HEK293T (cell line): ENCODE measurements at regions not wholly inside any gene's neighbourhood (a gene's known extent, or its start where the extent isn't known, plus 50 kb on each side); places are given as distances from the start of the nearest gene placed in this dataset.

ENCODE experiments used
- CTCF ChIA-PET: fragments of 350-600 bp; formaldehyde crosslinking; extraction: SDS; loops from one replicate; lab custom pipeline; 2021; ENCODE audit warnings: antibody characterized with exemption, inconsistent platforms; lab: Yijun Ruan, JAX
- POLR2A ChIA-PET: fragments of 350-600 bp; formaldehyde crosslinking; extraction: SDS; loops from one replicate; lab custom pipeline; 2020; ENCODE audit warnings: antibody characterized with exemption, inconsistent platforms; lab: Yijun Ruan, JAX
- DNase-seq: peaks from one replicate; pipeline ENCODE4 v3.0.0; 2012; ENCODE audit warnings: mixed read lengths; ENCODE audit errors: extremely low spot score
- ARNT ChIP-seq: fragments of 450-650 bp; IDR thresholded peaks from 2 replicates; pipeline ENCODE4 v1.6.1; 2017; ENCODE audit warnings: mild to moderate bottlenecking
- BHLHE40 ChIP-seq: fragments of 450-650 bp; IDR thresholded peaks from 2 replicates; pipeline ENCODE4 v1.6.1; 2016; ENCODE audit warnings: mild to moderate bottlenecking, moderate library complexity, borderline replicate concordance
- CTBP1 ChIP-seq: fragments of 450-650 bp; IDR thresholded peaks from 2 replicates; pipeline ENCODE4 v1.6.1; 2016; ENCODE audit warnings: borderline replicate concordance
- ELF4 ChIP-seq: fragments of 450-650 bp; IDR thresholded peaks from 2 replicates; pipeline ENCODE4 v1.6.1; 2017; ENCODE audit warnings: antibody characterized with exemption
- FOXA1 ChIP-seq: fragments of 450-650 bp; IDR thresholded peaks from 2 replicates; pipeline ENCODE4 v1.6.1; 2016; ENCODE audit warnings: mild to moderate bottlenecking
- FOXK2 ChIP-seq: fragments of 450-650 bp; IDR thresholded peaks from 2 replicates; pipeline ENCODE4 v1.6.1; 2016; ENCODE audit warnings: mild to moderate bottlenecking
- FOXM1 ChIP-seq: fragments of 450-650 bp; IDR thresholded peaks from 2 replicates; pipeline ENCODE4 v1.6.1; 2017; ENCODE audit warnings: mild to moderate bottlenecking, borderline replicate concordance
- HDGF ChIP-seq: fragments of 450-650 bp; IDR thresholded peaks from 2 replicates; pipeline ENCODE4 v1.6.1; 2017; ENCODE audit warnings: antibody characterized with exemption, borderline replicate concordance
- L3MBTL2 ChIP-seq: fragments of 450-650 bp; conservative IDR thresholded peaks from 2 replicates; pipeline ENCODE4 v1.6.1; 2016; ENCODE audit warnings: mild to moderate bottlenecking
- LEF1 ChIP-seq: fragments of 450-650 bp; IDR thresholded peaks from 2 replicates; pipeline ENCODE4 v1.6.1; 2017; ENCODE audit warnings: mild to moderate bottlenecking, borderline replicate concordance
- NFRKB ChIP-seq: fragments of 450-650 bp; IDR thresholded peaks from 2 replicates; pipeline ENCODE4 v1.6.1; 2016; ENCODE audit warnings: mild to moderate bottlenecking, moderate library complexity
- SP1 ChIP-seq: fragments of 450-650 bp; IDR thresholded peaks from 2 replicates; pipeline ENCODE4 v1.6.1; 2017
- SUZ12 ChIP-seq: fragments of 450-650 bp; IDR thresholded peaks from 2 replicates; pipeline ENCODE4 v1.6.1; 2016; ENCODE audit warnings: mild to moderate bottlenecking
- TARDBP ChIP-seq: fragments of 450-650 bp; IDR thresholded peaks from 2 replicates; pipeline ENCODE4 v1.6.1; 2016
- ZNF384 ChIP-seq: fragments of 450-650 bp; IDR thresholded peaks from 2 replicates; pipeline ENCODE4 v1.6.1; 2016
- TF ChIP-seq, protein P1 (sequence below): fragments of 450-650 bp; IDR thresholded peaks from 2 replicates; pipeline ENCODE4 v1.6.1; 2016

DNA sequence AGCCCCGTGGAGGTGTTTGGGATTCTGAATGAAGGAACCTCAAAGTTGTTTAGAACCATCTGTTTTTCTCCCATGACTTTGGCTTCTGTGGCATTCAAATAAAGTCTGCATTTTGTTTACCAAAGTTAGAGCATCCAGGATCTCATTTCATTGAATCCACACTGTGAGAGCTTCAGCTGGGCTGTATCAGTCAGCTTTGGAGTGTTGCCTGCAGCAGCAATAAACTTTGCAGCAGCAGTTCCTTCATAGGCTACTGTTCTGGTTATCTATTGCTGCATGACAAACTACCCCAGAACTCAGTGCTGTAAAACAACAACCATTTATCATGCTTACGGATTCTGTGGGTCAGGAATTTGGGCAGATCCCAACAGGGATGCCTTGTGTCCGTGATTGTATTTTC, 1575.2 kb upstream of the LRRTM3 start:
- POLR2A ChIA-PET = no interaction called here
- no peak for TF ChIP-seq SP1
- no peak for TF ChIP-seq ELF4
- TF ChIP-seq L3MBTL2 = no peak
- TF ChIP-seq ZNF384 = no peak
- no peak for TF ChIP-seq LEF1
- DNase-seq = no peak
- CTCF ChIA-PET = no interaction called here

DNA sequence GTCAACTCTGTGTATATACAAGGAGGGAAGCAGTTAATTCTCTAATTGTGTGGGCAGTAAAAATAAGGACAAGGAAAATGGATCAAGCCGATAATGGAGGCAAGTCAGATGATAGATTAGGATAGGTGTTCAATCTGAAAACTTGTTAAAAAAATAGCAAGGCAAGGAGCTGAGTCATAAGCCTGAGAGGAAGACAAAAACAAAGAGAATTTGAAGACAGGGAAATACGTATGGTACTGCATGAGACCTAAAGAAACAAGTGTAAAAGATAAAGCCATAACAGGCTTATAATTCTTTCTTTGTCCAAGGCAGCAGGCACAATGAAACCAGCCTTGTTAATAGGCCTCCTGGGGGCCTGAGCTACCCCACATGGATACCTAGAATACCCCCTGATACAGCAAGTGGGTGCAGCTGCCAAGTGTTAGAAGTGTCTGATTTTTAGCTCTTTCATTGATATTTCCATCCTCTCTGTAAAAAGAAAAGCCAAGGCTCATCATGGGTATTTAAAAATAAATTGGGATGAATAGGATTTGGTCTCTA, 1570.6 kb upstream of the LRRTM3 start:
- no peak for TF ChIP-seq CTBP1
- TF ChIP-seq FOXA1 = no peak
- no peak for TF ChIP-seq L3MBTL2
- TF ChIP-seq BHLHE40 = no peak
- ChIA-PET POLR2A (no interaction called here), CTCF (no interaction called here)
- DNase-seq = no peak

DNA sequence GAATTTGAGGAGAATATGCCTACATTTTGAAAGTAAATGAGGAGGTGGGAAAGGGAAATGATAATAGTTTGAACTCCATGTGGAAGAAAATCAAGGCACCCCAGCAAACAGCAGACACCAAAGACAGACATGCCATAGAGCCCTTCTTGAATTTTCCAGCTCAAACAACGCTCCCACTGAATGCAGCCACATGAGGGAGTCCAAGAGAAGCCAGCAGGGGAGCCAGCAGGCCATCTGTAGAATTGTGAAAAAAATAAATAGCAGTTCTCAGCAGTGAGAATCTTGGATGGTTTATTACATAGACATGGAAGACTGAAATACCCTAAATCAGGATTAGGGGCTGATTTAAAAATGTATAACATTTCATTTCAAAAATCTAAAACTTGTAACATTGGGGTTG, 1567.3 kb upstream of the LRRTM3 start:
- DNase-seq = peak; percentile 13
- TF ChIP-seq HDGF = no peak
- no peak for TF ChIP-seq FOXM1
- TF ChIP-seq ZNF384 = no peak
- no peak for TF ChIP-seq FOXA1
- no peak for TF ChIP-seq L3MBTL2
- TF ChIP-seq, protein P1, sequence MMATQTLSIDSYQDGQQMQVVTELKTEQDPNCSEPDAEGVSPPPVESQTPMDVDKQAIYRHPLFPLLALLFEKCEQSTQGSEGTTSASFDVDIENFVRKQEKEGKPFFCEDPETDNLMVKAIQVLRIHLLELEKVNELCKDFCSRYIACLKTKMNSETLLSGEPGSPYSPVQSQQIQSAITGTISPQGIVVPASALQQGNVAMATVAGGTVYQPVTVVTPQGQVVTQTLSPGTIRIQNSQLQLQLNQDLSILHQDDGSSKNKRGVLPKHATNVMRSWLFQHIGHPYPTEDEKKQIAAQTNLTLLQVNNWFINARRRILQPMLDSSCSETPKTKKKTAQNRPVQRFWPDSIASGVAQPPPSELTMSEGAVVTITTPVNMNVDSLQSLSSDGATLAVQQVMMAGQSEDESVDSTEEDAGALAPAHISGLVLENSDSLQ = no peak
- TF ChIP-seq FOXK2 = no peak
- no peak for TF ChIP-seq NFRKB
- TF ChIP-seq TARDBP = no peak
- no peak for TF ChIP-seq ARNT
- no peak for TF ChIP-seq SP1
- TF ChIP-seq CTBP1 = no peak
- TF ChIP-seq ELF4 = no peak
- TF ChIP-seq SUZ12 = no peak
- ChIA-PET POLR2A (no interaction called here), CTCF (no interaction called here)

DNA sequence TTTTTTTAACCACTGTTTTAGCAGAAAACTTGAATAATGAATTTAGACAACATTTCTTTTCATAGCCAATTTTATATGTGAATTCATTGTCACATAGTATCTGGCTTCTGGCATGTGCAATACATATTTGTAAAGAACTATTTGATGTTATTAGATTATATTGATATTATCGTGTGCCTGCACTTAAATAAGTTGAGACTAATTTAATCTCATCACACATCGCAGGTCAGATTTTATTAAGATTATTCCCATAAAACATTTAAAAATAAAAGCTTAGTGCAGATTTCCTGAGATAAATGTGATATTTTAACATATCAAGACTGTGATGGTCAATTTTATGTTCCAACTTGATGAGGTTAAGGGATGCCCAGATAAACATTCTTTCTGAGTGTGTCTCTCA, 1565.3 kb upstream of the LRRTM3 start:
- ChIA-PET CTCF (no interaction called here), POLR2A (no interaction called here)
- TF ChIP-seq TARDBP (no peak), ELF4 (no peak), HDGF (no peak), FOXK2 (no peak), ARNT (no peak), SUZ12 (no peak), ZNF384 (no peak), FOXA1 (no peak), LEF1 (no peak), L3MBTL2 (no peak)
- TF ChIP-seq, protein P1 = no peak
- DNase-seq = no peak

DNA sequence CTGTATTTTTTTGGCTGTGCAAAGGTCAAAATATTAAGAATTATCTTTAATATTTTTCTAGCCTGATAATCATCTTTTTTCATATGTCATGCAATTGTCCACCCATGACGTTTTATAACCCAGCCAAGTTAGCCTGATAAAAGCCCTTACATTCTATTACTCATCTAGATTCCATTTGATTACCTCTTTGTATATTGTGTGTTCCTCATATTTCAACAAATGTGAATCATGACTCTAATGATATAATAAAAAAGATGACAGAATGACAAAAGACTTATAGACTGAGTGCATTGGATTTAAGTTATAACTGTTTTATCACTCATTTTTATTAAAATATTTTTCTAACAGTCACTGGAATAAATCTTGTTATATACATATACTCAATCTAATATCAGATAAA, 1560.0 kb upstream of the LRRTM3 start:
- no peak for DNase-seq
- no peak for TF ChIP-seq ARNT
- no peak for TF ChIP-seq TARDBP
- no peak for TF ChIP-seq SUZ12
- no peak for TF ChIP-seq SP1
- TF ChIP-seq HDGF = no peak
- TF ChIP-seq ZNF384 = no peak
- no peak for TF ChIP-seq CTBP1
- CTCF ChIA-PET = interaction anchor here (0.6 kb wide), 1 partner anchor 35 kb away, joined by 3 read pairs; no protein-coding TSS in a partner anchor
- POLR2A ChIA-PET = no interaction called here

DNA sequence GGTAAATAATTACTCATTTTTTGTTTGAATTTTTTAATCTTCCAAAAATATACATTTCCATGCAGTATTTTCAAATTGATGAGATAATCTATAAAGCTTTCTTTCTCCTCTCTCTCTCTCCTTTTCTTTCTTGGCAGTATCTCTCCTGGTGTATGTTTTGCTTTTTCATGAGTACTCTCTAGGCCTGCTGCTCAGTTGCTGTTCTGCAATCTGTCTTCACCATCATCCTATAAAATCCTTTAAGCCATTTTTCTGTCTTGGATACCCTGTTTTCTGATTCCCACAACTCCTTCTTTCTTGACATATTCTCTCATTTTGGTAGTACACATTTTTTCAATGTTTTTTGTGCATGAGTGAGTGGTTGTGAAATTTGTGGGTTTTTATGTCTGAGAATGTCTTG, 1558.1 kb upstream of the LRRTM3 start:
- POLR2A ChIA-PET = no interaction called here

DNA sequence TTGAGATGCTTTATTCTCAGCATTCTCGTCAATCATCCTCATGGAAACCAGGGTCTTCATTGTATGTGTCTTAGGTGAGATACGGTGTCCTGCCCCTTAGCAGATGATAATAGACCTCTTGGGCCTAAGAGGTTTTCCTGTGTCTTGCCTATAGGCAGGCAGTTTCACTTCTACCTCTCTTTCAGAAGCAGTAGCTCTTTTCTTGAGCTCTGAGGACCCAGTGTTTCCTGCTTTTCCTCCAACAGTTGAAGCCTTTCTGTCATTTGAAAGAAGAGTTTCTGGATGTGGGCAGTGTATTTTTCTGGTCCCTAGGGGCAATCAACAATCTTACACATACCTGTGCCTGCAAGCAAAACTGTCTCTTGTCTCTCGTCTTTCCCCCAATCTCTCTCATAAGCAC, 1550.3 kb upstream of the LRRTM3 start:
- no peak for DNase-seq
- TF ChIP-seq, protein P1 = no peak
- no peak for TF ChIP-seq FOXM1
- TF ChIP-seq TARDBP = no peak
- no peak for TF ChIP-seq LEF1
- no peak for TF ChIP-seq SP1
- no peak for TF ChIP-seq NFRKB
- no peak for TF ChIP-seq FOXA1
- TF ChIP-seq ELF4 = no peak
- no peak for TF ChIP-seq FOXK2
- TF ChIP-seq HDGF = no peak
- TF ChIP-seq CTBP1 = no peak
- no peak for TF ChIP-seq ZNF384
- TF ChIP-seq SUZ12 = no peak
- TF ChIP-seq L3MBTL2 = no peak
- no peak for TF ChIP-seq BHLHE40
- TF ChIP-seq ARNT = no peak
- ChIA-PET POLR2A (interaction anchor here (0.6 kb wide), 1 partner anchor 30 kb away, joined by 4 read pairs; no protein-coding TSS in a partner anchor), CTCF (no interaction called here)

More for the DNA sequence above, 1558.1 kb upstream of the LRRTM3 start:
- no peak for TF ChIP-seq FOXA1
- TF ChIP-seq LEF1 = no peak
- TF ChIP-seq NFRKB = no peak
- no peak for TF ChIP-seq SP1
- no peak for TF ChIP-seq FOXM1
- TF ChIP-seq HDGF = no peak
- CTCF ChIA-PET = no interaction called here
- DNase-seq = no peak
